DOHH2 (cell line): ENCODE measurements at regions not wholly inside any gene's neighbourhood (a gene's known extent, or its start where the extent isn't known, plus 50 kb on each side); places are given as distances from the start of the nearest gene placed in this dataset.

Source experiments
- EZH2phosphoT487 ChIP-seq: fragments of 200-600 bp; sonication (generic); IDR thresholded peaks from 2 replicates; pipeline ENCODE4 v1.6.1; 2017; ENCODE audit warnings: borderline replicate concordance, mild to moderate bottlenecking, antibody characterized with exemption, low read length, moderate library complexity, mixed read lengths
- TF ChIP-seq, protein P1 (sequence below): fragments of 200-600 bp; sonication (generic); IDR thresholded peaks from one replicate; pipeline ENCODE4 v1.5.1; 2014; ENCODE audit warnings: antibody characterized with exemption, mild to moderate bottlenecking, low read depth, low read length; ENCODE audit not compliant: poor library complexity, severe bottlenecking

- TF ChIP-seq, protein P1, sequence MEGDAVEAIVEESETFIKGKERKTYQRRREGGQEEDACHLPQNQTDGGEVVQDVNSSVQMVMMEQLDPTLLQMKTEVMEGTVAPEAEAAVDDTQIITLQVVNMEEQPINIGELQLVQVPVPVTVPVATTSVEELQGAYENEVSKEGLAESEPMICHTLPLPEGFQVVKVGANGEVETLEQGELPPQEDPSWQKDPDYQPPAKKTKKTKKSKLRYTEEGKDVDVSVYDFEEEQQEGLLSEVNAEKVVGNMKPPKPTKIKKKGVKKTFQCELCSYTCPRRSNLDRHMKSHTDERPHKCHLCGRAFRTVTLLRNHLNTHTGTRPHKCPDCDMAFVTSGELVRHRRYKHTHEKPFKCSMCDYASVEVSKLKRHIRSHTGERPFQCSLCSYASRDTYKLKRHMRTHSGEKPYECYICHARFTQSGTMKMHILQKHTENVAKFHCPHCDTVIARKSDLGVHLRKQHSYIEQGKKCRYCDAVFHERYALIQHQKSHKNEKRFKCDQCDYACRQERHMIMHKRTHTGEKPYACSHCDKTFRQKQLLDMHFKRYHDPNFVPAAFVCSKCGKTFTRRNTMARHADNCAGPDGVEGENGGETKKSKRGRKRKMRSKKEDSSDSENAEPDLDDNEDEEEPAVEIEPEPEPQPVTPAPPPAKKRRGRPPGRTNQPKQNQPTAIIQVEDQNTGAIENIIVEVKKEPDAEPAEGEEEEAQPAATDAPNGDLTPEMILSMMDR: no peak
- TF ChIP-seq EZH2phosphoT487: no peak
These were observed 158.3 kb upstream of the ZMIZ1 start for GRCh38 chr10:78910476-78910875.
